HG03108 (cell line): ENCODE measurements at regions not wholly inside any gene's neighbourhood (a gene's known extent, or its start where the extent isn't known, plus 50 kb on each side); places are given as distances from the start of the nearest gene placed in this dataset.
"Not testable (repeated sequence)": the region's sequence is repeated elsewhere in the genome, so short reads cannot be mapped to it uniquely, and the experiment has no call there.

ENCODE experiments used
- ATAC-seq: cut with Tn5 transposase; IDR thresholded peaks from one replicate; pipeline ENCODE4 v1.9.1; 2021; ENCODE audit warnings: moderate library complexity; ENCODE audit not compliant: unreplicated experiment

DNA sequence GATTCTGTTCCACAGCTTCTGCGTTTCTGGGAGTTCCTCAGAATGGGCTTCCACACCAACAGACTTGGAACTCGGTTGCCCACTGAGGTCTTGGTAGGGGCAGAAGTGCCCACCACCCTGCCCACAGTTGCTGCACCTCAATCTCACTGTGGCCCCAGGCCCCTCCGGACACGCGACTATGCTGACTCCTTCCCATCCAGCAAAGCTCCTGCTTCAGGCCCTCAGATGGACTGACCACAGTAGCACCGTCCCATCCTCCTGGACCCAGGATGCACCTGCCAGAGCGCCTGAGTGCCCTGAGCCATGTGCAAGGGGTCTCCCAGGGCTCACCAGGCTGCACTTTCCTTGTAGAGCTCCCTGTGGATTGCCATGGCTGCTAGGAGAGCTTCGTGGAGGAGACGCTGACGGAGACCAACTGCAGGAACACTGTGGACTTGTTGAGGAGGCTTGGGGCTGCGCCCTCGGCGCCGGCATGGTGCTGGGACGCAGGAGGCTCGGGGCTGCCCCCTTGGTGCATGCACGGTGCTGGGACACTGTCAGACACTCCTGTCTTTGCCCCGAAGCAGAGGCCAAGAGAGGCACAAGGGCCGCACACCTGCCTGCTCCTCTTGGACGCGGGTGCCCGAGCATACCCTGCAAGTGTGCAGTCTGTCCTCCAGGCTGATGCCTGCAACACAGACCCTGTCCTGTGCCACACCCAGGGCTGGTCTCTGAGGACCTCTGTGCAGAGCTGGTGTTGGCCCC lies 201.3 kb downstream of the LIPI start:
- not testable (repeated sequence) for ATAC-seq

- ATAC-seq, result not testable (repeated sequence)
Observed at GRCh38 chr21:14008436-14008835, 202.3 kb downstream of the LIPI start.

DNA sequence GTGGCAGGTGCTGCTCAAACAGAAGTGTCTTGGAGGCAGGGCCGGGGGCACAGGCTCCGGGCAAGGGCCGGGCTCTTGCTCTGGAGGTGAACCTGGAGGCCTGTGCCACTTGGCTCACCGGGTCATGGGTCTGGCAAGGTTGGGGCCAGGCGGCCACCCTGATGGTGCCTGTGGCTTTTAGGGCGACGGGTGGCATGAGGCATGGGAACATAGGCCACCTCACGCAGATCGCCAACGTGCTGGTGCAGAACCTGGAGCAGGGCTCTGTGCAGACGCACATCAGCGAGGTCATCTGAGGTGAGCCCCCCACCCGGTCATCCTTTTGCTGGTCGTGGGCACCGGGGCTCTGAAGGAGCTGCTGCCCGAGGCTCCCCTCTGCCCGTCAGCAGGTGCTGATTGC lies 202.7 kb downstream of the LIPI start:
- ATAC-seq, result not testable (repeated sequence)

DNA sequence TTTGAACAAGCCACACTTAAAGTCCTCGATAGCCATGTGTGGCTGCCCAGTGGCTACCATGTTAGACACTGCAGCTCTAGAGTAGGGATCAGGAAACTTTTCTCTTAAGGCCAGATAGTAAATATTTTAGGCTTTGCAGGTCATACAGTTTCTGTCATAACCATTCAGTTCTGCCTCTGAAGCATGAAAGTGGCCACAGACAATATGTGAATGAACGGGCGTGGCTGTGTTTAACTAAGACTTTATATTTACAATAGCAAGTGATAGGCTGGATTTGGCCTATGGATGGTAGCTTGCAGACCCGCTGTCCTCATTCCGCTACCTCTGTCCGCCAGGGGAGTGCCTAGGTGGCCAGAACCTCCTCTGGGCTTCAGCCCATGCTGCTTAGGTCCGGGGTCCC lies 204.6 kb downstream of the LIPI start:
- ATAC-seq, result not testable (repeated sequence)

GRCh38 chr21:13986996-13987958 lies 223.5 kb downstream of the LIPI start:
- not testable (repeated sequence) for ATAC-seq

- not testable (repeated sequence) for ATAC-seq
Observed at GRCh38 chr21:13985865-13986863, 224.6 kb downstream of the LIPI start.

- ATAC-seq, result not testable (repeated sequence)
Observed at GRCh38 chr21:13985137-13985864, 225.5 kb downstream of the LIPI start.

- ATAC-seq, result not testable (repeated sequence)
Observed at GRCh38 chr21:13984728-13985127, 226.0 kb downstream of the LIPI start.

DNA sequence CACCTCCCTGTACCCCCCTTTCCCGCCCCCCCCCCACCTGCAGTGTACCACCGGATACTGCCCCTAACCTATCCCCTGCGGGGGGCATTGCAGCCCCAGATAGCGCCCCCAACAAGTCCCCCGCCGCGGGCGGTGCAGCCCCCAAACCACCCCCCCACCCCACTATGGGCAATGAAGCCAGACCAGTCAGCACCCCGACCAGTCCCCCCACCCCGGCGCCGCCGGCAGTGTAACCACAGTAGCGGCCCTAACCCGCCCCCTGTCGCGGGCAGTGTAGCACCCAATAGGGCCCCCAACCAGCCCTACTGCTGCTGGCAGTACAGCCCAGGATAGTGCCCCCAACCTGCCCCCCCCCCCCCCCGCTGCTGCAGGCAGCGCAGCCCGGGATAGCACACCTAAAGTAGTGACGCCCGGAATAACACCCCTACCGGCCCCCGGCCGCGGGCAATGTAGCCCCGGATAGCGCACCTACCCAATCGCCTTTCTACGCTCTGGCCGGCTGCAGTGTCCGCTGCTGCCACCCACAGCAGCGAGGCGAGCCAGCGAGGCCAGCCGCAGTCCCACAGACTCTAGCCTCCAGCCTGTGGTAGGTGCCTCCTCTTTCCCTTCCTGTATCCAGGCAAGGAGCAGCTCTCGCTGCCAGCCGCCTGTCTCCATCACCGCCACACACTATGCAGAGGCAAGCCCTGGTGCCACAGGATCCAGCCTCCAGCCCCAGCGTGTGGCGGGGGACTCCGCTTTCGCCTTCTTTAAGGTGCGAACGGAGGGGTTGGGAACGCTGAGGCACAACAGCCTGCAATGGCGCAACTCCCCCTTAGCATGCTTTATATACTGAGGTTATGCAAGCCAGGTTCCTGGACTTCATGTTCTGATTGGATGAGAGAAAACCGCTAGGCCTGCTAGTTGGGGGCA lies 229.3 kb downstream of the LIPI start:
- not testable (repeated sequence) for ATAC-seq

- peak; percentile 79 for ATAC-seq
Observed at GRCh38 chr21:13980115-13980662, 230.6 kb downstream of the LIPI start.

- not testable (repeated sequence) for ATAC-seq
Observed at GRCh38 chr21:13979608-13980007, 231.1 kb downstream of the LIPI start.

DNA sequence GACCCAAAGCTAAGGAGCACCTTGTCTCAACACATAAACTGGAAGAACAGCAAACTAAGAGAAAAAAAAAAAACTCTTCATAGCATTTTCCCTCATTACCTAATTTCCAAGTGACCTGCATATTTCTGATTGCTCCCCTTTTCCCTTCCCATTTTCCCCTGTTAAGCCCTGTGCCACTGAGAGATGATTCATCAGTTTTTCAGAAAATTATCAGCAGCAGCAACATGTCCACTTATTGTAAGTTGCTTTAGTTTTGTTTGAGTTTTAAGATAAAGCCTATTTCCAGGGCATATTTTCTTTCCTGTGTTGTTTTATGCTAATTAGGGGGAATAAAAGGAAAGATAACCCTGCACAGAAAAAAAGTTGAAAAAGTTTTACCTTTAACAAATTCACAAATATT lies 236.2 kb downstream of the LIPI start:
- not testable (repeated sequence) for ATAC-seq

DNA sequence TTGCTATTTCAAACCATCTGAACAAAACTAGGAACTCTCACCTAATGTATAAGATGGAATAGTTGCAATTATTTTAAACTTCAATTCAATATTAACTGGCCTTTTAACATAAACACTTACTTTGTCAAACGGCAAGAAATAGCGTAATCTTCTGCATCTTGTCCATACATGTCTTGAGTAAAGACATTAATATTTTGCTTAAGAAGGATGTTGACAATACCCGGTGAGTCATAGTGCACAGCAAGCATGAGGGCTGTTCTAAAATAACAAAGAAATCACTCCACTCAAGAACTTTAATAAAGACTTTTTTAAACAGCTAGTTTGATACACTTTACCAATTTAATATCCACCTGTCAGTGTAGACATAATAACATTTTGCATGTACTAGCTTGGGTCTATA lies 240.9 kb downstream of the LIPI start:
- ATAC-seq, result not testable (repeated sequence)

DNA sequence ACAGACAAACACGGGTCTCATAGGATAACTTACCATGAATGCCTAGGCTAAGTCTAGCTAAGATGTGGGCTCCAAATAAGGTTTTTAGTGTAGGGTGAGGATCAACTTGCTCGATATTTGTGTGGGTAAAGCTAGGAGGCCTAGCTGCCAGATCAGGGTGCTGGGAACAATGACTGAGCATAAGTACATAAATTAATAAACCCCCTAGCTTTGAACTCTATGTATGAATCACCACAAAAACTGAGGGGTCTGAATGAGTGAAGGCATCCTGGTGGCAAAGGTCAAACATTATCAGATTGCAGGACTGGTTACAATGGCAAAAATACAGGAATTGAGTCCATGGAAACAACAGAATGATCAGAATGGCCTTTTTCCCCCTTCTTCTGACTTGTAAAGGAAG lies 241.8 kb downstream of the LIPI start:
- ATAC-seq, result not testable (repeated sequence)

DNA sequence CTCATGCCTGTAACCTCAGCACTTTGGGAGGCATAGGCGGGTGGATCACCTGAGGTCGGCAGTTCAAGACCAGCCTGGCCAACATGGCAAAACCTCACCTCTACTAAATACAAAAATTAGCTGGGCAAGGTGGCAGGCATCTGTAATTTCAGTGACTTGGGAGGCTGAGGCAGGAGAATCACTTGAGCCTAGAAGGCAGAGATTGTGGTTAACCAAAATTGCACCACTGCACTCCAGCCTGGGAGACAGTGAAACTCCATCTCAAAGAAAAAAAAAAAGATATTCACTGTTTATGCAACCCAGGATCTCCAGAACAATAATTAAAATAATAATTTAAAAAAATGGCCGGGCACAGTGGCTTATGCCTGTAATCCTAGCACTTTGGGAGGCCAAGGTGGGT lies 247.5 kb downstream of the LIPI start:
- ATAC-seq, result not testable (repeated sequence)

DNA sequence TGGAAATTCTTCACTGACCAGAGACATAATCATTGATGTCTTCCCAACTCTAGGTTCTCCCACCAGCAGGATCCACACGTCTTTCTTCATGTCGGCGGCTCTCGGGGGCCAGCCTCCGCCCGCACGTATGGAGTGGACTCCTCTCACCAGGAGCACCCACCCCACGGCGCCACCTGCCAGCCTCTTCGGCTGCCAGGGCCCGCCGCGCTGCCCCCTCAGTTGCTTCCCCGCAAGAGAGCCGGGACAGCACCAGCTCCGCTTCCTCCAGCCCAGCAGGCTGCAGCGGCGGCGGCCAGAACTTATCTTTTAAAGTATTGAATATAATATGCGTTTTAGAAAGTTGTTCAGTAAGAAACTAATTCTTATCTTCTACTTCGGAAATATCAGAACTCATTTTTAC lies 273.5 kb downstream of the LIPI start:
- no peak for ATAC-seq

- ATAC-seq, result not testable (repeated sequence)
Observed at GRCh38 chr21:13936033-13936937, 274.5 kb downstream of the LIPI start.
